HCT116 (cell line): ENCODE measurements at regions not wholly inside any gene's neighbourhood (a gene's known extent, or its start where the extent isn't known, plus 50 kb on each side); places are given as distances from the start of the nearest gene placed in this dataset.

Source experiments
- ATAC-seq: fragments of 200-7000 bp; cut with Tn5 transposase; 2 replicates; pipeline ENCODE4 v1.9.1; 2020; ENCODE audit warnings: mild to moderate bottlenecking, moderate library complexity
- BruUV-seq: library from RNA; stranded (reverse); fragments of 400-500 nt; replicated peaks from 2 replicates; lab custom pipeline; 2021; lab: Mats Ljungman, UMichigan
- CTCF ChIA-PET: fragments of 300-600 bp; sonication (Branson Sonifier 250); formaldehyde crosslinking; loops from one replicate; lab custom pipeline; 2021; ENCODE audit warnings: antibody characterized with exemption; lab: Charles Lee
- POLR2A ChIA-PET: fragments of 300-600, 350-600 bp; sonication (Branson Sonifier 250); formaldehyde crosslinking; loops from one replicate; lab custom pipeline; 2021; ENCODE audit warnings: antibody characterized with exemption; lab: Charles Lee
- RAD21 ChIA-PET, 2 experiments: fragments of 300-600 bp; sonication (Branson Sonifier 250); formaldehyde crosslinking; loops; one replicate each; lab custom pipeline; 2023; ENCODE audit warnings: low total read pairs in 2 of 2; ENCODE audit not compliant: uncharacterized antibody in 2 of 2, unreplicated experiment in 2 of 2, low non-redundant PET in 1 of 2; lab: Charles Lee
- DNase-seq: peaks from one replicate; pipeline ENCODE4 v3.0.0-alpha.2; 2010; ENCODE audit warnings: low read depth, low spot score
- H2AFZ ChIP-seq: fragments of 200-600 bp; shearing (Covaris generic), sonication (generic); 2 replicates; pipeline ENCODE4 v1.6.1; 2017; ENCODE audit warnings: low read depth, mixed run types, mixed read lengths, antibody characterized with exemption, low read length; ENCODE audit not compliant: poor library complexity, severe bottlenecking
- H3K27ac ChIP-seq: 2 replicates; pipeline ENCODE4 v1.5.1; 2012; ENCODE audit warnings: low read depth, low read length
- H3K27me3 ChIP-seq: fragments of 200-600 bp; sonication (generic); 2 replicates; pipeline ENCODE4 v1.6.1; 2016; ENCODE audit warnings: mixed run types, low read length, mixed read lengths; ENCODE audit not compliant: insufficient read depth
- H3K36me3 ChIP-seq, 2 experiments: fragments of 200-500 bp in 1 of 2; fragments of 200-600 bp in 1 of 2; sonication (Bioruptor generic) in 1 of 2; sonication (generic) in 1 of 2; 2 replicates each; pipeline versions ENCODE4 v1.5.1 to v1.6.1; 2014 to 2016; ENCODE audit warnings: low read length in 2 of 2, inconsistent platforms in 1 of 2, mixed read lengths in 1 of 2, mixed run types in 1 of 2; ENCODE audit not compliant: insufficient read depth in 2 of 2, control insufficient read depth in 1 of 2
- H3K4me1 ChIP-seq, 2 experiments: fragments of 200-600 bp in 1 of 2; sonication (generic) in 1 of 2; 2 replicates each; pipeline versions ENCODE4 v1.5.1 to v1.6.1; 2012 to 2017; ENCODE audit warnings: low read length in 2 of 2, inconsistent platforms in 1 of 2, mild to moderate bottlenecking in 1 of 2, mixed read lengths in 1 of 2, mixed run types in 1 of 2, moderate library complexity in 1 of 2; ENCODE audit not compliant: insufficient read depth in 2 of 2, control insufficient read depth in 1 of 2
- H3K4me2 ChIP-seq: fragments of 200-600 bp; sonication (generic); 2 replicates; pipeline ENCODE4 v1.6.1; 2017; ENCODE audit warnings: mixed run types, low read length, mixed read lengths
- H3K4me3 ChIP-seq, 2 experiments: fragments of 200-600 bp in 1 of 2; sonication (generic) in 1 of 2; replicated peaks in 1 of 2; 2 replicates each; pipeline ENCODE4 v1.5.1; 2011 to 2016; ENCODE audit warnings: low read length in 2 of 2, control low read depth in 1 of 2, low read depth in 1 of 2, mild to moderate bottlenecking in 1 of 2, mixed read lengths in 1 of 2, mixed run types in 1 of 2
- H3K79me2 ChIP-seq: fragments of 200-600 bp; sonication (generic); 2 replicates; pipeline ENCODE4 v1.6.1; 2017; ENCODE audit warnings: mild to moderate bottlenecking, mixed run types, low read length, moderate library complexity, mixed read lengths; ENCODE audit not compliant: insufficient read depth
- H3K9ac ChIP-seq: fragments of 200-600 bp; sonication (generic); 2 replicates; pipeline ENCODE4 v1.6.1; 2016; ENCODE audit warnings: low read length, mixed read lengths
- H3K9me2 ChIP-seq: fragments of 200-600 bp; sonication (generic), shearing (Covaris generic); 2 replicates; pipeline ENCODE4 v1.6.1; 2017; ENCODE audit warnings: mixed run types, mild to moderate bottlenecking, moderate library complexity; ENCODE audit not compliant: insufficient read depth
- H3K9me3 ChIP-seq, 2 experiments: fragments of 200-500 bp in 1 of 2; fragments of 200-600 bp in 1 of 2; sonication (Bioruptor generic) in 1 of 2; sonication (generic) in 1 of 2; 2 replicates each; pipeline ENCODE4 v1.6.1; 2014 to 2017; ENCODE audit warnings: low read length in 2 of 2, mixed read lengths in 2 of 2, inconsistent platforms in 1 of 2, low read depth in 1 of 2, mild to moderate bottlenecking in 1 of 2, mixed run types in 1 of 2, moderate library complexity in 1 of 2; ENCODE audit not compliant: control insufficient read depth in 1 of 2, insufficient read depth in 1 of 2
- H4K20me1 ChIP-seq: fragments of 200-600 bp; sonication (generic), shearing (Covaris generic); 2 replicates; pipeline ENCODE4 v1.6.1; 2017; ENCODE audit warnings: mixed run types, mild to moderate bottlenecking, moderate library complexity; ENCODE audit not compliant: insufficient read depth
- ATF3 ChIP-seq: IDR thresholded peaks from 2 replicates; pipeline ENCODE4 v1.6.1; 2012
- CBX3 ChIP-seq: IDR thresholded peaks from 2 replicates; pipeline ENCODE4 v1.6.1; 2012; ENCODE audit warnings: low read depth
- EGR1 ChIP-seq: IDR thresholded peaks from 2 replicates; pipeline ENCODE4 v1.6.1; 2012; ENCODE audit warnings: low read depth
- EZH2 ChIP-seq: fragments of 200-600 bp; sonication (generic); IDR thresholded peaks from 2 replicates; pipeline ENCODE4 v1.6.1; 2017; ENCODE audit warnings: antibody characterized with exemption, mixed run types
- POLR2A ChIP-seq: IDR thresholded peaks from 2 replicates; pipeline ENCODE4 v1.7.0; 2011; ENCODE audit warnings: borderline replicate concordance; ENCODE audit not compliant: insufficient read depth, insufficient read length; ENCODE audit errors: extremely low read depth
- POLR2AphosphoS5 ChIP-seq: IDR thresholded peaks from 2 replicates; pipeline ENCODE4 v1.6.1; 2011; ENCODE audit warnings: mild to moderate bottlenecking, low read depth, low read length, moderate library complexity
- SIN3A ChIP-seq: IDR thresholded peaks from 2 replicates; pipeline ENCODE4 v1.6.1; 2012; ENCODE audit warnings: low read depth
- SP1 ChIP-seq: IDR thresholded peaks from 2 replicates; pipeline ENCODE4 v1.6.1; 2012; ENCODE audit warnings: low read depth
- SRF ChIP-seq: IDR thresholded peaks from 2 replicates; pipeline ENCODE4 v1.6.1; 2012; ENCODE audit warnings: low read depth
- TCF7L2 ChIP-seq: IDR thresholded peaks from 2 replicates; pipeline ENCODE4 v1.7.0; 2011; ENCODE audit warnings: borderline replicate concordance, inconsistent platforms; ENCODE audit not compliant: insufficient read depth, insufficient read length; ENCODE audit errors: extremely low read depth
- ZBTB33 ChIP-seq: IDR thresholded peaks from 2 replicates; pipeline ENCODE4 v1.6.1; 2011; ENCODE audit warnings: mild to moderate bottlenecking, low read length, moderate library complexity; ENCODE audit not compliant: insufficient replicate concordance; ENCODE audit errors: extremely low read depth
- ZFX ChIP-seq: fragments of 450-650 bp; IDR thresholded peaks from 2 replicates; pipeline ENCODE4 v1.6.1; 2017
- ZNF274 ChIP-seq: fragments of 200-500 bp; sonication (Bioruptor generic); IDR thresholded peaks from 2 replicates; pipeline ENCODE4 v1.6.1; 2014; ENCODE audit warnings: mild to moderate bottlenecking, low read depth, low read length, inconsistent platforms
- intact Hi-C: fragments of 100-400 bp; cut with micrococcal nuclease; formaldehyde crosslinking; loops from 2 replicates; pipeline ENCODE4 v1.10.0; 2022

DNA sequence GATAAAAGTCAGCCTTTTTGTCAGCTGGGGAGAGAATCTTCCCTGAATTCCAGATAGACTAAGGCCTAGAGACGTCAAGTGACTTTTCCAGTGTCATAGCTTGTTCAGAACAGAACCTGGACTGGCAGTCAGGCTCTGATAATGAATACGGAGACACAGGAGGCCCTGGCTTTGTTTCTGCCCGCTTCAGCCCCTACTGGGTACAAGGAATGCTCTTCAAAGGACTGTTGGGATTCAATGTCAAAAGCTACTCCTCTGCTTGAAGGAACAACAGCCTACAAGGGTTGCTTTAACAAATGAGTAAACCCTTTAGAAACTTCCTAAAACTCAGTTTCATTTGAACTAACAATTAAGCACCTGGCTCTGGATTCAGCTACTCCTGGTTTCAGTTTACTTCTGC lies 412.3 kb downstream of the OXSM start:
- Histone ChIP-seq H3K9me2 (no peaks in the 10 kb centered on the region), H3K9ac (no peak overlapping the region), H3K36me3 (no peaks in the 10 kb centered on the region), H4K20me1 (no peaks in the 10 kb centered on the region), H3K27ac (no peak overlapping the region), H3K27me3 (no peaks in the 10 kb centered on the region), H3K4me3 (no peak overlapping the region), H3K4me1 (no peaks in the 10 kb centered on the region), H3K4me2 (no peak overlapping the region), H3K79me2 (no peaks in the 10 kb centered on the region), H2AFZ (no peak overlapping the region), H3K9me3 (peaks cover 0 to 4% of the 10 kb centered on the region in 2 experiments; a peak in 1 of 4 replicates)
- RAD21 ChIA-PET, result no interaction called here
- ATAC-seq, result no peak
- BruUV-seq, result no TSS peak
- DNase-seq, result no peak
- CTCF ChIA-PET, result no interaction called here
- POLR2A ChIA-PET, result no interaction called here
- intact Hi-C loops, result no loop called here
- no peak for TF ChIP-seq EZH2
- no peak for TF ChIP-seq TCF7L2
- TF ChIP-seq SIN3A, result no peak
- no peak for TF ChIP-seq POLR2AphosphoS5
- TF ChIP-seq SP1, result no peak
- TF ChIP-seq ZNF274, result no peak
- TF ChIP-seq CBX3, result no peak
- TF ChIP-seq SRF, result no peak
- no peak for TF ChIP-seq POLR2A
- no peak for TF ChIP-seq EGR1
- TF ChIP-seq ATF3, result no peak
- TF ChIP-seq ZBTB33, result no peak
- TF ChIP-seq ZFX, result no peak
